Brain microvascular endothelial cell (primary cell): ENCODE measurements at regions not wholly inside any gene's neighbourhood (a gene's known extent, or its start where the extent isn't known, plus 50 kb on each side); places are given as distances from the start of the nearest gene placed in this dataset.
A peak's percentile ranks its signal among the peaks of the same experiment; 100 is the strongest.

Experiments used
- DNase-seq: peaks from one replicate; pipeline ENCODE4 v3.0.0-alpha.2; 2020
- H3K27ac ChIP-seq: fragments of 250-450 bp; sonication (Bioruptor Pico); 2 replicates; pipeline ENCODE4 v1.5.1; 2020; ENCODE audit warnings: mild to moderate bottlenecking, moderate library complexity
- H3K27me3 ChIP-seq: fragments of 250-450 bp; sonication (Bioruptor Pico); replicated peaks from 2 replicates; pipeline ENCODE4 v1.5.1; 2020; ENCODE audit warnings: mild to moderate bottlenecking
- H3K36me3 ChIP-seq: fragments of 250-450 bp; sonication (Bioruptor Pico); replicated peaks from 2 replicates; pipeline ENCODE4 v1.5.1; 2020; ENCODE audit warnings: mild to moderate bottlenecking
- H3K4me3 ChIP-seq: 2 replicates; pipeline ENCODE4 v1.5.1; 2011; ENCODE audit warnings: low read depth, mild to moderate bottlenecking, control low read depth, low read length, moderate library complexity
- CTCF ChIP-seq: IDR thresholded peaks from 2 replicates; pipeline ENCODE4 v1.5.1; 2011; ENCODE audit warnings: low read depth, mild to moderate bottlenecking, moderate library complexity, low read length, control low read depth, inconsistent platforms; ENCODE audit errors: missing control alignments
- in situ Hi-C: cut with HindIII; loops from 2 replicates; pipeline ENCODE4 v1.10.0; 2017; ENCODE audit warnings: low sequenced_read_pairs, low pct_ligation_motif_present

DNA sequence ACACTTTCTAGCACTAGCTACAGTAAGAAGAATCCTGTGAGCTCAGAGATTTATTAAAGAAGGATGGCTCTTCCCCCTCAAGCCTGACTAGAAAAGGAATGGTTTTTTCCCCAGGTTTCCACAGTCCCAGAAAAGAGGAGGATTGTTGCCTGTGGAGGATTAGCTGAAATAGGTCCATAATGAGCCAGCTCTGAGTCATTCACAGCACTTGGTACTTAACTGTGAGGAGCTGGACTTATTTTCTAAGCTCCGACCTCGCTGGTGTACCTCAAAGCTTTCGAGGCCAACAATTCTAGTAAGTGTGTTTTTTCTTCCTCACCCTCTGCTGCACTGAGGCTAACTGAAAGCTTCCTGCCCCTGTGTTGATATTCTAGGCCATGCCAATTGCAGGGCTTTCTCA, 222.5 kb upstream of the IL12B start:
- H3K27me3 ChIP-seq: no peaks in the 10 kb centered on the region
- no peak overlapping the region for H3K4me3 ChIP-seq
- H3K36me3 ChIP-seq: no peaks in the 10 kb centered on the region
- no peak overlapping the region for H3K27ac ChIP-seq
- DNase-seq: peak; percentile 48
- no peak for TF ChIP-seq CTCF
- in situ Hi-C loops: no loop called here

DNA sequence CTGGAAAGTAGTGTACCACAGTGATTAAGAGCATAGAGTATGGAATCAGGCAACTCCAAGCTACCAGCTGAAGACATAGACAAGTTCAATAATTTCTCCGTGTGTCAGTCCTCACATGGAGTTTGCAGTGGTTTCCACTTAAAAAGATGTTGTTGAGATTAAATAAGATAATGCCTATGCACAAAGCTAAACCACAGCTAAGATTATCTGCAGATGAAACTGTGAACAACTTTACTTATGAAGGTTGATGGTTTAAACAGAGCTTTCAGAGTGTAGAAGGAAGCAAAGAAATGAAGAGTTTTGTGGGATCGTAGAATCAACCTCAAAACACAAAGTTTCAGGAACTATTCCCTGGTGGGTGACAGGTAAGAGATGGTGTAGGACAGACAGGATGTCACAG, 223.5 kb upstream of the IL12B start:
- H3K36me3 ChIP-seq: no peaks in the 10 kb centered on the region
- H3K4me3 ChIP-seq: no peak overlapping the region
- H3K27ac ChIP-seq: no peak overlapping the region
- in situ Hi-C loops: no loop called here
- DNase-seq: no peak
- no peak for TF ChIP-seq CTCF
- H3K27me3 ChIP-seq: no peaks in the 10 kb centered on the region

GRCh38 chr5:159555084-159555483, 224.8 kb upstream of the IL12B start:
- in situ Hi-C loops: no loop called here

GRCh38 chr5:159559337-159559736, 229.1 kb upstream of the IL12B start:
- Histone ChIP-seq H3K27me3 (no peaks in the 10 kb centered on the region), H3K27ac (no peak overlapping the region), H3K4me3 (no peak overlapping the region), H3K36me3 (no peaks in the 10 kb centered on the region)
- no peak for TF ChIP-seq CTCF
- in situ Hi-C loops: no loop called here
- no peak for DNase-seq

More at GRCh38 chr5:159555084-159555483, 224.8 kb upstream of the IL12B start:
- H3K27me3 ChIP-seq: no peaks in the 10 kb centered on the region
- TF ChIP-seq CTCF: no peak
- H3K27ac ChIP-seq: no peak overlapping the region
- DNase-seq: no peak
- H3K4me3 ChIP-seq: no peak overlapping the region
- H3K36me3 ChIP-seq: no peaks in the 10 kb centered on the region

DNA sequence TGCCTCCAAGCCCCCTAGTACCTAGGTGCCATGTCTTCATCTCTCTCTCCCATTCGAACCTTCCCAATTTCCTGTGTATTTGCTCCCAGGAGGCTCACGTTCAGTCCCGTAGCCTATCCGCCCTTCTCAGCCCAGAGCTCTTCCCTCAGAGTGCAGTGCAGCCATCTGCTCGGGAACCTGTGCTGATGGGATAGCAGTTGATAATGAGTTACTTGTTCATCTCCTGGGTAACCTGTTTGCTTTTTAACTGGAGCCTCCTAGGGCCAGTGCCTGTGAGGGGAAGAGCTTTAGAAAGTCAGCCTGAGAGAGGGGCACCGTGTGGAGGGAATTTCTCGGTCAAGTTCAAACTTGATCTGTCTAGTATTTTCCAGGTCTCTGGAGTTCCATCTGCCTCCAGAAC, 229.8 kb upstream of the IL12B start:
- DNase-seq: no peak
- no peak for TF ChIP-seq CTCF
- no peaks in the 10 kb centered on the region for H3K36me3 ChIP-seq
- no peak overlapping the region for H3K4me3 ChIP-seq
- in situ Hi-C loops: no loop called here
- no peak overlapping the region for H3K27ac ChIP-seq
- H3K27me3 ChIP-seq: no peaks in the 10 kb centered on the region

- no peak overlapping the region for H3K4me3 ChIP-seq
- H3K36me3 ChIP-seq: no peaks in the 10 kb centered on the region
- H3K27me3 ChIP-seq: no peaks in the 10 kb centered on the region
- no peak for DNase-seq
- in situ Hi-C loops: no loop called here
- no peak for TF ChIP-seq CTCF
- no peak overlapping the region for H3K27ac ChIP-seq
Observed at GRCh38 chr5:159564031-159564430, 233.7 kb upstream of the IL12B start.
